GM18873 (cell line): ENCODE measurements at regions not wholly inside any gene's neighbourhood (a gene's known extent, or its start where the extent isn't known, plus 50 kb on each side); places are given as distances from the start of the nearest gene placed in this dataset.

ENCODE experiments used
- ATAC-seq: cut with Tn5 transposase; IDR thresholded peaks from one replicate; pipeline ENCODE4 v1.9.1; 2021; ENCODE audit warnings: mild to moderate bottlenecking, moderate library complexity, moderate number of reproducible peaks; ENCODE audit not compliant: unreplicated experiment, low FRiP score

- ATAC-seq: no peak
Measured at GRCh38 chrX:109841869-109842579, 109.0 kb upstream of the ACSL4 start.

- ATAC-seq: no peak
Measured at GRCh38 chrX:109842611-109843010, 109.6 kb upstream of the ACSL4 start.

GRCh38 chrX:109843963-109844751 is 111.1 kb upstream of the ACSL4 start:
- ATAC-seq: peak; percentile 56

GRCh38 chrX:109844986-109845385 is 111.9 kb upstream of the ACSL4 start:
- no peak for ATAC-seq

GRCh38 chrX:109845996-109846395 is 112.9 kb upstream of the ACSL4 start:
- no peak for ATAC-seq

- no peak for ATAC-seq
Measured at GRCh38 chrX:109847257-109848187, 114.5 kb upstream of the ACSL4 start.

- ATAC-seq: peak; percentile 81
Measured at GRCh38 chrX:109848461-109849050, 115.5 kb upstream of the ACSL4 start.

GRCh38 chrX:109854096-109854495 is 121.0 kb upstream of the ACSL4 start:
- ATAC-seq: no peak

- ATAC-seq: peak; percentile 55
Measured at GRCh38 chrX:109855501-109855900, 122.4 kb upstream of the ACSL4 start.

- ATAC-seq: no peak
Measured at GRCh38 chrX:109856974-109857373, 123.9 kb upstream of the ACSL4 start.

GRCh38 chrX:109857584-109858228 is 124.6 kb upstream of the ACSL4 start:
- ATAC-seq: no peak

- no peak for ATAC-seq
Measured at GRCh38 chrX:109858602-109859341, 125.7 kb upstream of the ACSL4 start.

- ATAC-seq: no peak
Measured at GRCh38 chrX:109859651-109860050, 126.6 kb upstream of the ACSL4 start.

- ATAC-seq: no peak
Measured at GRCh38 chrX:109862433-109862832, 129.4 kb upstream of the ACSL4 start.

GRCh38 chrX:109863811-109864210 is 130.8 kb upstream of the ACSL4 start:
- no peak for ATAC-seq

- no peak for ATAC-seq
Measured at GRCh38 chrX:109871121-109871888, 131.6 kb upstream of the TMEM164 start.

GRCh38 chrX:109872021-109872732 is 130.7 kb upstream of the TMEM164 start:
- no peak for ATAC-seq

GRCh38 chrX:109873574-109873973 is 129.3 kb upstream of the TMEM164 start:
- ATAC-seq: no peak
